Ovary (tissue), 3 donors: ENCODE measurements at regions not wholly inside any gene's neighbourhood (a gene's known extent, or its start where the extent isn't known, plus 50 kb on each side); places are given as distances from the start of the nearest gene placed in this dataset.

Experiments used
- CTCF ChIP-seq, 3 donors: fragments of 450-650 bp in 2 of 3; fragments of 200-600 bp in 1 of 3; IDR thresholded peaks; one replicate each; pipeline versions ENCODE4 v1.5.1 to v1.8.0; 2016 to 2022; ENCODE audit warnings: antibody characterized with exemption in 3 of 3, mild to moderate bottlenecking in 1 of 3
- POLR2A ChIP-seq: fragments of 450-650 bp; IDR thresholded peaks from one replicate; pipeline ENCODE4 v1.6.1; 2017; ENCODE audit warnings: antibody characterized with exemption, mild to moderate bottlenecking, moderate library complexity
- donor health status: DM: no; HTN: no; CAD: no.

GRCh38 chr12:124433147-124433874 lies 134.1 kb downstream of the NCOR2 start:
- TF ChIP-seq POLR2A (no peak), CTCF (IDR thresholded peaks at IDR 0.05) (no peak)
